Epithelial cell of prostate (primary cell): ENCODE measurements at regions not wholly inside any gene's neighbourhood (a gene's known extent, or its start where the extent isn't known, plus 50 kb on each side); places are given as distances from the start of the nearest gene placed in this dataset.
"Not testable (repeated sequence)": the region's sequence is repeated elsewhere in the genome, so short reads cannot be mapped to it uniquely, and the experiment has no call there.

ENCODE experiments used
- DNase-seq: peaks from one replicate; pipeline ENCODE4 v3.0.0-alpha.2; 2011; ENCODE audit warnings: low read depth, low spot score
- H3K27ac ChIP-seq: fragments of 450-650 bp; 2 replicates; pipeline ENCODE4 v1.5.1; 2017; ENCODE audit warnings: mild to moderate bottlenecking

DNA sequence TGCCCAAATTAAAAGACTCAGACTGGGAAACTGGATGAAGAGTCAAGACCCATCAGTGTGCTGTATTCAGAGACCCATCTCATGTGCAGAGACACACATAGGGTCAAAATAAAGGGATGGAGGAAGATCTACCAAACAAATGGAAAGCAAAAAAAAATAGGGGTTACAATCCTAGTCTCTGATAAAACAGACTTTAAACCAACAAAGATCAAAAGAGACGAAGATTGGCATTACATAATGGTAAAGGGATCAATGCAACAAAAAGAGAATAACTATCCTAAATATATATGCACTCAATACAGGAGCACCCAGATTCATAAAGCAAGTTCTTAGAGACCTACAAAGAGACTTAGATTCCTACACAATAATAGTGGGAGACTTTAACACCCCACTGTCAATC lies 813.0 kb downstream of the SLC6A15 start:
- not testable (repeated sequence) for H3K27ac ChIP-seq, DNase-seq

DNA sequence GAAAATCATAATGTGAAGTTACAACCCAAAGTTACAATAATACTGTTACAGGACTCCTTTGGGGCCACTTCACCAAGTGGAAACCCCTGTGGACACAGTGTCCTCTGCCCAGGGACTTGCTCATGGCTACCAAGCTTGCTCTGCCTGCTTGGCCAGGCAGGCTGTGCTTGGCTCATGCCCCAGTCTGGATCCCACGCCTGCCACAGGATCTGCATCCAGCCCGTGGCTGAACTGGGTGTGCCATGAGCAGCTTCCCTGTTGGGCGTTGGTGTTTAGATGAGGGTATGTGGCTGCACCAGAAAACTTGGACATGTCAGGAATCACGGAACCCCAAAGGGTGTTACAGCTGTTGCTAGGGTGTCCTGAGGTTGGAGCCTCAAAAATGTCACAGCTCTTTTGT lies 820.9 kb downstream of the SLC6A15 start:
- no peak for DNase-seq

DNA sequence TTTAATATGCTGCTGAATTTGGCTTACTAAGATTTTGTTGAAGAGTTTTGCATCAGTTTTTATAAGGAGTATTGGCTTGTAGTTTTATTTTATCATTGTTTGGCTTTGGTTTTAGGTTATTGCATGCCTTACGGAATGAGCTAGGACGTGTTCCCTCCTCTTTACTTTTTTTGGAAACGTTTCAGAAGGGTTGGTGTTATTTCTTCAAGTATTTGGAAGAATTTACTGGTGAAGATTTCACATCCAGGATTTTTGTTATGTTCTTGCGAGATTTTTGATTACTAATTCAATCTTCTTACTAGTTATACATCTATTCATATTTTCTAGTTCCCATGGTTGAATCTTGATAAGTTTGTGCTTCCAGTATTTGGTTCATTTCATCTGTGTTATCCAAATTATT lies 823.2 kb downstream of the SLC6A15 start:
- DNase-seq = no peak
- no peak overlapping the region for H3K27ac ChIP-seq

More for the DNA sequence above, 820.9 kb downstream of the SLC6A15 start:
- H3K27ac ChIP-seq = no peak overlapping the region

DNA sequence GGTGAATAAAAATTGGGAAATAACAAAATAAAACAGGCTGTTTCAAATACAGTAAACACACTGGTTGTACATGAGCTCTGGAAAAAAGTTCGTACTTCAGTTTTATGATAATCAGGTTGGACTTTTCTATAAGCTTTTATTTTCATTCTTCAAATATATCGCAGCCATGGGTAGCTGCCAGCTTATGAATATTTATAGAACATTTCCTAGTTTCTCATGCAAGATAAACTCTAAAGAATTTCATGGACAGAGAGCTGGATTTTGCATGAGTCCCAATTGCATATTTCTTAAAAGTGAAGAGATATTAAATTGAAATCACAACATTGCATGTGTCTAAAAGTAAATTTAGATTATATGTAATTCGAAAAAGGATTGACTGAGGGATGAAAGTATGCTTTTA lies 827.6 kb downstream of the SLC6A15 start:
- no peak overlapping the region for H3K27ac ChIP-seq
- no peak for DNase-seq

DNA sequence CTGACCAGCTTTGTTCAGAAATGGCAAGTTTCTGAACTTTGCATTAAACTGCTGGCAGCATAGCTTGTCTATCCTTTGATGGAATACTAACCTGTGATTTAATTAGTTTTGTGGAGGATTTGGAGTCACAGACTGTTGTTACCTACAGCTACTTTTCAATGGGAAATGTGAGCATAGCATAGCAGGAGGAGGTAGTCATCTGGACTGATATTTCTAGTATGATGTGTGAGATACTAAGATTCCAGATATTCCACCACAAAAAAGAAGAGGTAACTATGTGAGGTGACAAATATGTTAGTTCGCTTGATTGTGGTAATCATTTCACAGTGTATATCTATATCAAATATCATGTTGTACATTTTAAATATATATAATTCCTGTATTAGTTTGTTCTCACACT lies 833.0 kb downstream of the SLC6A15 start:
- DNase-seq = no peak

DNA sequence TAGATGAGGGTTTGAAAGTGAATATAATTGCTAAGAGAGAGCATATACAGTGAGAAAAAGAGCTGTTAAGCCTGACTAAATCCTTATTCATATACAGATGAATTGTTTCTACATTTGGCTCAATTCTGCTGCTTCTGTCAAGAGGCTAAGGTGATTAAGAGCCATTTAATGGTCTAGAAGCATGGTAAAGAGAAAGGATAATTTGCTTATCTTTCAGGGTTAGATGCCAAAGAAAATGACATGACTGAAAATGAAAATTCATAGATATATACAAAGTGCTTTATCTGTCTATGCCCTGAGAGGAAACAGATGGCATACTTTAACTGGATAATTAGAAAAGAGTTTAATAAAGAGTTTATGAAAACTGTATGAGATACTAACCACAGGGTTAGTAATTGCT lies 834.9 kb downstream of the SLC6A15 start:
- no peak for DNase-seq
- no peak overlapping the region for H3K27ac ChIP-seq

More for the DNA sequence above, 833.0 kb downstream of the SLC6A15 start:
- no peak overlapping the region for H3K27ac ChIP-seq

DNA sequence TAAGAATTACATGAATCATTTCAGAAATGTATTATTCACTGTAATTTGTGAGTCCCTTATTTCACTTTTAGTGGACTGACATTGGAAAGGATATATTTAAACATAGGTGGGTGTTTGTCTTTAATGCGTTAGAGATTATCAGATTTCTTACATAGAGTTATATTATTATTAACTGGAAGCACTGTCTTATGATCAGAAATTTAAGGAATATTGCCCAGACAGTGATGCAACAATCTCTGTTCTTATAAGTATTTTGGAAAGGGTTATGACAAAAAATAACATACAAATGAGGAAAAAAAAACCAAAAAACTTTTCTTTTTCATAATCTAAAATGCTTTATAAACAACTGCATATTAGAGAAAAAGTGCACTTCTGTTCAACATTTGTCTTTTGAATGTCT lies 836.6 kb downstream of the SLC6A15 start:
- no peak for DNase-seq
- H3K27ac ChIP-seq = no peak overlapping the region

DNA sequence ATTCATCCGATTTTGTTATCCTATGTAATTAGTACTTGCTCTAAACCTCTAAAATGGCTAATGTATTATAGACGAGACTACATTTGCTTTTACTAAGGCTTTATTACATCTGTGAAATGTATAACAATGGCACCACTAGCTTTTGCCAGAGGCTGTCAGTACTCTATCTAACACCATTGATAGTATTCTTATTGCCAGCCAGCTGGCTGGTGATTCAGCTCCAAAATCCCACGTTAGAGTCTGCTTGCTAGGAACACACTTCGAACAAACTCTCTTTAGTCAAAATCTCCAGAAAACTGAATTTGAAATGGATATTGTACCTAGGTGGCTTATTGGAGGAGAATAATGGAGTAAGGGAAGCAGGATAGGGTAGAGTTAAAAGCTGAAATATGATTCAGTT lies 839.2 kb downstream of the SLC6A15 start:
- DNase-seq = no peak
- no peak overlapping the region for H3K27ac ChIP-seq

DNA sequence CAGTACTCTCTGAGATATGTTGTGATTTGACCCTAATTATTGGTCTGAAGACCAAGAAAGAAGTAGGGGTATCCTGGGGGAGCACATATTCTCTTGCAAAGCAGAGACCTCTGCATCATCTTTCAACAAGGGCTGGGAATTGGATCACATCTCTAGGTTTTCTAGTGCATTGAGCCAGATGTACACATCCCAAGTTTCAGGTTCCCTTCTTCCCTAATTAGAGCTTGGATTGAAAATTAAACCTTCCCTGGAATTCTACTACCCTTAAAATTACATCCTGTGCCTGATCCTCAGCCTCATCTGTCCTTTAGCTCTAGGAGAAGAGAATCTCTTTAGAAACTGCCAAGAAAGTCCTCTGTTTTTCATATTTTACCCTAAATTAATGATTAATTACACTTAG lies 839.6 kb downstream of the SLC6A15 start:
- H3K27ac ChIP-seq = no peak overlapping the region
- DNase-seq = no peak

DNA sequence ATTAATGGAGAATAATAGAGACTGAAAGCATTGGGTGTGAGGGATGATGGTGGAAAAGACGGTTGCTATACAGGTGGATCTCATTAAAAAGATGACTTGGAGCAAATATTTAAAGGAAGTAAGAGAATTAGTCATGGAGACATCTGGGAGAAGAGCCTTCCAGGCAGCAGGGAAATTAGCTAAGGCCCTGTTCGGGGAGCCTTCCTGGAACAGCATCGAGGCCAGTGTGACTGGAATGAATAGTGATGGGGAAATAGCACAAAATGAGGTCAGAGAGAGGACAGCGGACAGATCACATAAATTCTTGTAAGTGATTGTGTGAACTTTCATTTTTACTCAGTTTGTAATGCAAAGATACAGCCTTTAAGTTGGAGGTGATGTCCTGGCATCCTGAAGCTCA lies 842.3 kb downstream of the SLC6A15 start:
- H3K27ac ChIP-seq = no peak overlapping the region
- DNase-seq = no peak

DNA sequence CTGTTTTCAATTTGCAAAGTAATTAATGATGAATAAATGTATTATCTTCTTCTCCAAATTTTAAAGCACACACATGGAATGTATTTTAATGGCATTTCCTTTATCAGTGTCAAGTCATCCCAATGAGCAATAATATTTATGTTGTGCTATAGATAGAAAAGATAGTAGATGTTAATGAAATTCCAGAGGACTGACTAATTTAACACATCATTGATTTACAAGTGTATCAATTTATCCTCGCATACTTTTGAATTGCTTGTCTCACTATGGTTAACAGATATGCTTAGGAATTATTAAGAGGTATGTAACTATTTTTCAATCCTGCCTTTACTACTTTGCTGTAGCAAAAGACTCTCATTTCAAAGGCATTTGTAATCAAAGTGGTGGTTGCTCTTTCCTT lies 842.9 kb downstream of the SLC6A15 start:
- DNase-seq = no peak
- no peak overlapping the region for H3K27ac ChIP-seq

DNA sequence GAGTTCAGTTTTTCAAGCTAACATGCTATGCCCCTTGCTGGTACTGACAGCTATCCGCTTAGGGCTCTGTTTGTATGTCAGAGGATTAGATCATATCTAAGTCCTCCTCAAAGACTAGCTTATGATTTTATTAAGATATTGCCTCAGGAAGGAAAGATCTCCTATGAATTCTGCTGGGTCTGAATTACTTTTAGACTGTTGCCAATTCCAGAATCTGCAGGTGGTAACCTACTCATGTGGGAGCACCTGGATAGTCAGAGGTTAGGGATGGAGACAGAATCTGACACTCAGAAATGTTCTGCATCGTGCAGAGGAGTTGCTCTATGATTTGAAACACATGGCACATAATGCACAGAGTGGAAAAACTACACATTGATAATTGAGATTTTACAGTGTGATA lies 843.4 kb downstream of the SLC6A15 start:
- no peak overlapping the region for H3K27ac ChIP-seq
- no peak for DNase-seq

DNA sequence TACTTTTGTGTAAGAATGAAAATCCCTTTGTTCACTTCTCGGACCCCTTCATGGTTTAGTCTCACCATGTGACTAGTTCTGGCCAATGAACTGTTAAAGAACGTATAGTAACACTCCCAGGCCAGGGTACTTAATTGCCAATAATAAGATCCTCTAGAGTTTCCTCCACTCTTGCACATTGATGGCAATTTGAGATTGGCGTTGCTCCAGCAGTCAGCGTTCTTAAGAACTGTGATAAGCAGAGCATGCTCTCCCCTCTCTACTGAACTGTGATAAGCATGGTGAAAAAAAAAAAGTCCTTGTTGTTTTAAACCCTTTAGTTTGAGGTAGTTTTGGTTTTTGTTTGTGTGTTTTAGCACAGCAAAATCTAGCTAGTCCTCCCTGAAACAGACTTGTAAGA lies 854.5 kb downstream of the SLC6A15 start:
- H3K27ac ChIP-seq = no peak overlapping the region
- no peak for DNase-seq

DNA sequence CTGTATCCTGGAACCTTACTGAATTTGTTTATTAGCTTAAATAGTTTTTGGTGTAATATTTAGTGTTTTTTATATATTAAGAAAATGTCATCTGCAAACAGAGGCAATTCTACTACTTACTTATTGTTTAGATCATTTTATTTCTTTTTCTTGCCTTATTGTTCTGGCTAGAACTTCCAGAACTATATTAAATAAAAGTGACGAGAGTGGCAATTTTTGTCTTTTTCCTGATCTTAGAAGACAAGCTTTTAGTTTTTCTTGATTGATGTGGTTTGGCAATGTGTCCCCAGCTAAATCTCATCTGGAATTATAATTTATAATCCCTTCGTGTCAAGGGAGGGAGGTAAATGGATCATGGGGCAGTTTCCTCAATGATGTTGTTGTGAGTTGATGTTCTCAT lies 857.8 kb downstream of the SLC6A15 start:
- no peak overlapping the region for H3K27ac ChIP-seq
- DNase-seq = no peak

DNA sequence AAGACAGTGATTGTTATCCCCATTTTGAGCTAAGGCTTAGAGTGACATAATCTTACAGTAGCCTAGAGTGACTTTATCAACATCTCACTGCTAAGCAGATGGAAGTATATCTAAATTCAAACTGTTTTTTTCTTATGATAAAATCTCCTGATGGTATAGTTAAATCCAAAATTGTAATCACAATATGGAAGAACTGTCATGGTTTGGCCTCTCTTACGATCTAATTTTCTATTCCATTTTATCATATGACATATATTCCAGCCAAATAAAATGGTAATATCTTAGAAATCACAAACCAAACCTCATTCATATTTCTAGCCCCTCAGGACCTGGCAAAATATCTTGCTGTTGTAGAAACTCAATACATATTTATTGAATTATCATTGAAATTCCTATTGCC lies 864.7 kb downstream of the SLC6A15 start:
- DNase-seq = no peak
- H3K27ac ChIP-seq = no peak overlapping the region

DNA sequence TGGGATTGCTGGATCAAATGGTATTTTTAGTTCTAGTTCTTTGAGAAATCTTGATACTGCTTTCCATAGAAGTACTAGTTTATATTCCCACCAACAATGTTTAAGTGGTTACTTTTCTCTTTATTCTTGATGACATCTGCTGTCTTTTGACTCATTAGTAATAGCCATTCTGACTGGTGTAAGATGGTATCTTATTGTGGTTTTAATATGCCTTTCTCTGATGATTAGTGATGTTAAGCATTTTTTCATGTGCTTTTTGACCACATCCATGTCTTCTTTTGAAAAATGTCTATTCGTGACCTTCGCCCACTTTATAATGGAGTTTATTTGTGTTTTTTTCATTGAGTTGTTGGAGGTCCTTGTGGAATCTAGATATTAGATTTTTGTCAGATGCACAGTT lies 865.7 kb downstream of the SLC6A15 start:
- H3K27ac ChIP-seq = no peak overlapping the region
- DNase-seq = no peak

DNA sequence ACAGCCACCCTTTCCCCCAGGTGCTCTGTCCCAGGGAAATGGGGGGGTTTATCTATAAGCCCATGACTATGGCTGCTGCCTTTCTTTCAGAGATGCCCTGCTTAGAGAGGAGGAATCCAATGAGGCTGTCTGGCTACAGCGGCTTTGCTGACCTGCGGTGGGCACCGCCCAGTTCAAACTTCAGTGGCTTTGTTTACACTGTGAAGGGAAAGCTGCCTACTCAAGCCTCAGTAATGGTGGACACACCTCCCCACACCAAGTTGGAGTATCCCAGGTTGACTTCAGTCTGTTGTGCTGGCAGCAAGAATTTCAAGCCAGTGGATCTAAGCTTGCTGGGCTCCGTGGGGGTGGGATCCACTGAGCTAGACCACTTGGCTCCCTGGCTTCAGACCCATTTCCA lies 869.2 kb downstream of the SLC6A15 start:
- DNase-seq = no peak

DNA sequence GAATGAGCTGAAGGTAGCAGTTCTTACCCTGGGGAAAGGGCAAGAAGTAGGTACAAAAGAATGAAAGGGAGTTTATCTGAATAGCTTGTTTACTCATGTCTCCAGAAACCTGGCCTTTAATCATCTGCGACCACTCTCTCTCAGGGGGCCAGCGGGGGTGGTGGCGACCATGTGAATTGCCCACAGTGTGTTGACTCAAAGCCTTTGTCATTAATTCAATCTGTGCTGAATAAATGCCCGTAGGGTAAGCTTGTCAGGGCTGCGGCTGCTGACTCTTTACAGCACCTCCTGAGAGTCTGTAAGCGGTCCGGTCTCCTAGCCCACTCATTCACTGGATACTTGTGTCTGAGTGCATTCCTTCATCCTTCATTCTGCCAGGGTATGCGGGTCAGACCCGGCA lies 874.4 kb downstream of the SLC6A15 start:
- H3K27ac ChIP-seq = no peak overlapping the region
- no peak for DNase-seq

More for the DNA sequence above, 869.2 kb downstream of the SLC6A15 start:
- H3K27ac ChIP-seq = no peak overlapping the region

DNA sequence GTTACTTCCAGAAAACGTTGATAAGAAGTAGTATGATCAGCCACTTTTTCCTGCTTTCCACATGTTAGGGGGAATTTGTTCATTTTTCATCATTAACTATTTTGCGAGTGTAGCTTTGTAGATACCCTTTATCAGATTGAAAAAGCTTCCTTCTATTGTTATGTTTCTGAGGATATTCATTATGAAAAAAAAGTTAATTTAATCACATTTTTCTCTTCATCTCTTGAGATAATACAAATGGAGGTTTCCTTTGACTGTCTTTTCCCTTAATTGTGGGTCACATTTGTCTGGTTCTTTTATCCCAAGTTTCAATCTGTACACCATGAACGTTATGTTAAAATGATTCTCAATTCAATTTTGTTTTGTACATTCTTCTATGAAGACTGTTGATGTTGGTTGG lies 875.7 kb downstream of the SLC6A15 start:
- H3K27ac ChIP-seq = no peak overlapping the region
- no peak for DNase-seq

DNA sequence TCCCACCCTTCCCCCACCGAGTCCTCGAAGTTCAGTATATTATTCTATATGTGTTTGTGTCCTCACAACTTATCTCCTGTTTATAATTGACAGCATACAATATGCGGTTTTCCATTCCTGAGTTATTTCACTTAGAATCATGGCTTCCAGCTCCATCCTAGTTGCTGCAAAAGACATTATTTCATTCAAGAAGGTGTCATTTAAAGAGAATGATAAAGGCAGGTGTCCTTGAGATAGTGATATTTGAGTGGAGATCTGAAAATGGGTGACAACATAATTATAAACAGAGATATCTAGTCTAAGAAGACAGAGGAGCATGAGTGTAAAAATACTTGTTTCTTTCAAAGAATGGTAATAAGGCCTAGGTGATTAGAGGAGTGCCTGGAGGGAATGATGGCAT lies 876.8 kb downstream of the SLC6A15 start:
- DNase-seq = no peak
- no peak overlapping the region for H3K27ac ChIP-seq

DNA sequence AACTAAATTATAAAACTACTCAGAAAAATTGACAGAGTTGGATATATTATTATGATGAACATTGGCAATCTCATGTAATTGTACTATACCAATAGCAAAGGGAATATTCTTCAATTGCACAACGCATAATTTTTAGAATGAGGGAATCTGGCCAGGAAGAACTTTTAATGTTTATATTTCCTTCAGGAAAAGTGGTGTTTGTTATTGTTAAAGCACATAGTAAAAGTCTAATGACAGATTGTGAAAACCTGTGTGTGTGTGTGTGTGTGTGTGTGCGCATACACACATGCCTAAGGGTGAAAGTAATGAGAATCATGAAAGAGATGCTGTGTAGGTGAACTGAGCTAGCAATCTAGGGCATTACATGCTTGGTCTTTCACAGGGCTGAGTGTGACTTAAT lies 877.7 kb downstream of the SLC6A15 start:
- H3K27ac ChIP-seq = no peak overlapping the region
- no peak for DNase-seq

DNA sequence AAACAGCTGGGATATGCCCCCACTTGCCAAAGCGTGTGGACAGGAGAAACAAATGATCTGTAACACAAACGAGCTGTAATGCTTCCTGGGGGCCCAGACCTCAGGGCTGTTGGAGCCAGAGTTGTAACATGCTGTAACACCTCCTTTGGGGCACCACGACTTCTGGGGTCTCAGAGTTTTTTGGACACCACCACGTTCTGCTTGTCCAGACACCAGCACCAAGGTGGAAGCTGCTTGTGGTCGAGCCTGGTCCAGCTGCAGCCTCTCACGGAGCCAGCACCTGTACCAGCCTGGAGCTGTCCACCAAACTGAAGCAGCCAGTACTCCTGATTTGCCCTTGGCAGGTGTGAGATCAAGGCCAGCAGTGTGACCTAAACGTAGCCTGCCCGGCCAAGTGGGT lies 879.4 kb downstream of the SLC6A15 start:
- no peak overlapping the region for H3K27ac ChIP-seq
- no peak for DNase-seq

DNA sequence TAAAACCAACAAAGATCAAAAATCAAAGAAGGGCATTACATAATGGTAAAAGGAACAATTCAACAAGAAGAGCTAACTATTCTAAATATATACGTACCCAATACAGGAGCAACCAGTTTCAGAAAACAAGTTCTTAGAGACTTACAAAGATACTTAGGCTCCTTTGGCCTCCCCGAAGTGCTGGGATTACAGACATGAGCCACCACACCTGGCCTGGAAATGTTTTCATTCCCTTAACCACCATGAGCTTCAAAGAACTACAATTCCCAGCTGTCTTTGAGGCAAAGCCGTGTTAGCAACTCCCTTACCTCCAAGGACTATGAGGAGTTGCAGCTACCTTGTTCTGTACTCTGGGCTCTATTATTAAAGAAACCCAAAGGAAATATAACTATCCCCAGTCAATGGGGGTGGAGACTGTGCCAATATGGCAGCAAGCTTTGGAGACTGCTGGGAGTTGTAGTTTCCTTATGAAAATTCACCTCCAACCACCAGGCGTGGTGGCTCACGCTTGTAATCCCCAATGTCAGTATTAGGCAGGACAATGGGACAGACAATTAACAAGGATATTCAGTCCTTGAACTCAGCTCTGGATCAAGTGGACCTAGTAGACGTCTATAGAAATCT lies 893.9 kb downstream of the SLC6A15 start:
- not testable (repeated sequence) for DNase-seq, H3K27ac ChIP-seq
